Astrocyte (in vitro differentiated cells and primary cell): ENCODE measurements at regions not wholly inside any gene's neighbourhood (a gene's known extent, or its start where the extent isn't known, plus 50 kb on each side); places are given as distances from the start of the nearest gene placed in this dataset.
A peak's percentile ranks its signal among the peaks of the same experiment; 100 is the strongest.

Experiments used
- DNase-seq: peaks from one replicate; pipeline ENCODE4 v3.0.0-alpha.2; 2010; ENCODE audit warnings: low read depth
- FAIRE-seq: peaks from 2 replicates; lab custom pipeline; 2011; peaks lifted over from hg19 to GRCh38; lab: Jason Lieb, UNC
- H2AFZ ChIP-seq: 2 replicates; pipeline ENCODE4 v1.6.0; 2012; ENCODE audit warnings: low read depth, low read length, inconsistent platforms
- H3K27ac ChIP-seq: 2 replicates; pipeline ENCODE4 v1.5.1; 2011; ENCODE audit warnings: low read depth, low read length, inconsistent platforms
- H3K27me3 ChIP-seq: 2 replicates; pipeline ENCODE4 v1.6.0; 2011; ENCODE audit warnings: low read length, inconsistent platforms; ENCODE audit not compliant: insufficient read depth
- H3K36me3 ChIP-seq: 2 replicates; pipeline ENCODE4 v1.5.1; 2011; ENCODE audit warnings: low read length, inconsistent platforms; ENCODE audit not compliant: insufficient read depth
- H3K4me1 ChIP-seq: 2 replicates; pipeline ENCODE4 v1.5.1; 2011; ENCODE audit warnings: low read length, inconsistent platforms; ENCODE audit not compliant: insufficient read depth
- H3K4me2 ChIP-seq: 2 replicates; pipeline ENCODE4 v1.6.0; 2012; ENCODE audit warnings: low read length, inconsistent platforms
- H3K4me3 ChIP-seq: 2 replicates; pipeline ENCODE4 v1.5.1; 2011; ENCODE audit warnings: low read depth, mild to moderate bottlenecking, low read length, inconsistent platforms; ENCODE audit not compliant: insufficient read depth
- H3K79me2 ChIP-seq: 2 replicates; pipeline ENCODE4 v1.6.0; 2012; ENCODE audit warnings: mild to moderate bottlenecking, low read length, inconsistent platforms; ENCODE audit not compliant: insufficient read depth
- H3K9ac ChIP-seq: 2 replicates; pipeline ENCODE4 v1.6.0; 2012; ENCODE audit warnings: mild to moderate bottlenecking, low read length, inconsistent platforms
- H3K9me3 ChIP-seq: 2 replicates; pipeline ENCODE4 v1.5.1; 2012; ENCODE audit warnings: low read depth, mild to moderate bottlenecking, low read length, inconsistent platforms; ENCODE audit not compliant: insufficient read depth
- H4K20me1 ChIP-seq: 2 replicates; pipeline ENCODE4 v1.6.0; 2012; ENCODE audit warnings: low read length, inconsistent platforms; ENCODE audit not compliant: insufficient read depth
- H3K27ac Mint-ChIP-seq: one replicate; pipeline ENCODE4 v1.8.0; 2021; ENCODE audit warnings: mild to moderate bottlenecking, mixed read lengths; ENCODE audit not compliant: unreplicated experiment
- H3K27me3 Mint-ChIP-seq: one replicate; pipeline ENCODE4 v1.8.0; 2021; ENCODE audit warnings: low read depth, mixed read lengths; ENCODE audit not compliant: unreplicated experiment
- H3K36me3 Mint-ChIP-seq: one replicate; pipeline ENCODE4 v1.8.0; 2021; ENCODE audit warnings: low read depth, mixed read lengths; ENCODE audit not compliant: unreplicated experiment
- H3K4me1 Mint-ChIP-seq: one replicate; pipeline ENCODE4 v1.8.0; 2021; ENCODE audit warnings: low read depth, mixed read lengths; ENCODE audit not compliant: unreplicated experiment
- H3K4me3 Mint-ChIP-seq: one replicate; pipeline ENCODE4 v1.8.0; 2021; ENCODE audit warnings: mild to moderate bottlenecking, moderate library complexity, mixed read lengths; ENCODE audit not compliant: unreplicated experiment
- H3K9me3 Mint-ChIP-seq: one replicate; pipeline ENCODE4 v1.8.0; 2021; ENCODE audit warnings: mild to moderate bottlenecking, mixed read lengths; ENCODE audit not compliant: unreplicated experiment
- EZH2 ChIP-seq: IDR thresholded peaks from 2 replicates; pipeline ENCODE4 v1.6.1; 2012; ENCODE audit warnings: mild to moderate bottlenecking, low read length, inconsistent platforms; ENCODE audit not compliant: insufficient read depth
- TF ChIP-seq, protein P1 (sequence below): IDR thresholded peaks from 2 replicates; pipeline ENCODE4 v1.5.1; 2011; ENCODE audit warnings: low read depth, mild to moderate bottlenecking, inconsistent platforms, low read length, moderate library complexity; ENCODE audit not compliant: insufficient read depth

DNA sequence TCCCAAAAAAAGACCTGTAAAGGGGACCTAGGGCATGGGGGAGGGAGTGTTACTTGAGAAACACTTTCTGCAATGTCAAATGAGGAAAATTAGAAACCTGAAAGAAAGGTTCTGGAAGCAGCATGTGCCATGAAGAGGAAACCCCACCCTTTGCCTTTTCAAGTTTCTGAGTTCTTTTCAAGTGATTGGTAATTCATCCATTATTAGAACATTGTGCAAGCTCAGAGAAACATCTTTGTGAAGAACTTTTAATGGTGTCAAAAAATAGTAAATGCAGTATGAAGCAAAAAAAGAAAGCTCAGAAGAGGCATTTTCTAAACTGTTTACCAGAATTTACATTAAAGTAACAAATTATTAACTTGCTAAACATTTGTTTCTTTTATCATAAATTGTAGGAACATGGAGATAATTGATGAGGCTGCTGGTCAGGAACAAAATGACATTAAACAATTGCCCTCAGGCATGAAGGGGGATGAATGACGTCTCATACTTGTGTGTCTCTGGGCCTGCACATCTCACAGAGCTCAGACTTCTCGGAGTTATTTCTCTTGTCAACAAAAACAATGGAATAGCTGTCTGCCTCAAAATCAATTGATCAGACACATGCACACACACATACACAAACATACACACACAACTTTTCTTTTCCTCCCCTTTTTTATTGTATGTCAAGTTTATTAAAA is 1946.0 kb upstream of the CDH6 start:
- FAIRE-seq (no peak), DNase-seq (no peak)
- Histone ChIP-seq H3K4me3 (no peak overlapping the region), H3K79me2 (no peaks in the 10 kb centered on the region), H4K20me1 (no peaks in the 10 kb centered on the region), H3K27me3 (no peaks in the 10 kb centered on the region), H2AFZ (no peak overlapping the region), H3K9ac (no peak overlapping the region), H3K27ac (no peak overlapping the region), H3K4me2 (no peak overlapping the region), H3K9me3 (no peaks in the 10 kb centered on the region), H3K36me3 (no peaks in the 10 kb centered on the region), H3K4me1 (no peaks in the 10 kb centered on the region)
- H3K9me3 Mint-ChIP-seq: no peaks in the 10 kb centered on the region
- H3K27ac Mint-ChIP-seq: no peak overlapping the region
- no peaks in the 10 kb centered on the region for H3K27me3 Mint-ChIP-seq
- peaks cover 2% of the 10 kb centered on the region for H3K4me1 Mint-ChIP-seq
- no peak for TF ChIP-seq EZH2
- TF ChIP-seq, protein P1, sequence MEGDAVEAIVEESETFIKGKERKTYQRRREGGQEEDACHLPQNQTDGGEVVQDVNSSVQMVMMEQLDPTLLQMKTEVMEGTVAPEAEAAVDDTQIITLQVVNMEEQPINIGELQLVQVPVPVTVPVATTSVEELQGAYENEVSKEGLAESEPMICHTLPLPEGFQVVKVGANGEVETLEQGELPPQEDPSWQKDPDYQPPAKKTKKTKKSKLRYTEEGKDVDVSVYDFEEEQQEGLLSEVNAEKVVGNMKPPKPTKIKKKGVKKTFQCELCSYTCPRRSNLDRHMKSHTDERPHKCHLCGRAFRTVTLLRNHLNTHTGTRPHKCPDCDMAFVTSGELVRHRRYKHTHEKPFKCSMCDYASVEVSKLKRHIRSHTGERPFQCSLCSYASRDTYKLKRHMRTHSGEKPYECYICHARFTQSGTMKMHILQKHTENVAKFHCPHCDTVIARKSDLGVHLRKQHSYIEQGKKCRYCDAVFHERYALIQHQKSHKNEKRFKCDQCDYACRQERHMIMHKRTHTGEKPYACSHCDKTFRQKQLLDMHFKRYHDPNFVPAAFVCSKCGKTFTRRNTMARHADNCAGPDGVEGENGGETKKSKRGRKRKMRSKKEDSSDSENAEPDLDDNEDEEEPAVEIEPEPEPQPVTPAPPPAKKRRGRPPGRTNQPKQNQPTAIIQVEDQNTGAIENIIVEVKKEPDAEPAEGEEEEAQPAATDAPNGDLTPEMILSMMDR: no peak
- no peak overlapping the region for H3K4me3 Mint-ChIP-seq
- no peaks in the 10 kb centered on the region for H3K36me3 Mint-ChIP-seq

DNA sequence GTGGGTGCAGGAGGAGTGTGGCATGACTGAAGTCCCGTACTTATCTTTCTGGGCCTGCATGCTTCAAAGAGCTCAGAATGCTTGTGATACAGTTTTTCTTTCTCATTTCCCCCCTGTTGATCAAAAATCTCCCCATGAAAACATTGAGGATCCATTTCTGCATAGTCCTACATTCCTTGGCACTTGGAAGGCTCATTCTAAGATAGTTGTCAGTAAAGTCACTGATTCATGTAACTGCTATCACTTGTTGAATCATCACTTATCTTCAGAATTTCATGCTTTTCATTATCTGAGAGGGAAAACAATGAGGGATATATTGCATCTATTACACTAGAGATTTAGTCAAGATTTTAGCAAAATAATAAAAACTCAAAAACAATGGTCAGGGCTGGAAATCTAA is 1953.1 kb upstream of the CDH6 start:
- Histone ChIP-seq H3K27me3 (no peaks in the 10 kb centered on the region), H3K9ac (no peak overlapping the region), H3K4me1 (no peaks in the 10 kb centered on the region), H3K4me3 (no peak overlapping the region), H3K36me3 (no peaks in the 10 kb centered on the region), H2AFZ (no peak overlapping the region), H3K27ac (no peak overlapping the region), H3K9me3 (no peaks in the 10 kb centered on the region), H3K4me2 (no peak overlapping the region), H4K20me1 (no peaks in the 10 kb centered on the region), H3K79me2 (no peaks in the 10 kb centered on the region)
- TF ChIP-seq EZH2: no peak
- TF ChIP-seq, protein P1: no peak
- no peak overlapping the region for H3K4me3 Mint-ChIP-seq
- H3K9me3 Mint-ChIP-seq: no peaks in the 10 kb centered on the region
- no peaks in the 10 kb centered on the region for H3K4me1 Mint-ChIP-seq
- FAIRE-seq: no peak
- no peak for DNase-seq
- peak overlapping the region; percentile 44 for H3K27ac Mint-ChIP-seq
- no peaks in the 10 kb centered on the region for H3K36me3 Mint-ChIP-seq
- no peaks in the 10 kb centered on the region for H3K27me3 Mint-ChIP-seq

DNA sequence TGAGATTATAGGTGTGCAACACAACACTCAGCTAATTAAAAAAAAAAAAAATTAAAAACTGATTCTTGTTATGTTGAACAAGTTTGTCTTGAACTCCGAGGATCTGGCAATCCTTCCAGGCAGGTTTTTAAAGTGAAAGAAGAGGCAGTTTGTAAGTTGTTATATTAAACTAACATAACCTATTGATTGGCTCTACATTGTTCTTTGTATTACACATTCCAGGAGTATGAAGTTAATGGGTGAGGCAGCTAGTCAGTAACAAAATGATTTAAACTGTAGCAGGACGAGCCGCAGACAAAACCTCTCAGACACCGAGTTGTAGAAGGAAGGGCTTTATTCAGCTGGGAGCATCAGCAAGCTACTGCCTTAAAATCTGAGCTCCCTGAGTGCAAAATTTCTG is 1953.9 kb upstream of the CDH6 start:
- FAIRE-seq: no peak
- H3K27me3 Mint-ChIP-seq: no peaks in the 10 kb centered on the region
- H3K9ac ChIP-seq: no peak overlapping the region
- TF ChIP-seq EZH2: no peak
- TF ChIP-seq, protein P1: no peak
- no peak overlapping the region for H3K27ac Mint-ChIP-seq
- no peaks in the 10 kb centered on the region for H3K36me3 ChIP-seq
- no peaks in the 10 kb centered on the region for H3K9me3 Mint-ChIP-seq
- H3K4me3 Mint-ChIP-seq: no peak overlapping the region
- H4K20me1 ChIP-seq: no peaks in the 10 kb centered on the region
- H3K27ac ChIP-seq: no peak overlapping the region
- no peaks in the 10 kb centered on the region for H3K36me3 Mint-ChIP-seq
- H3K27me3 ChIP-seq: no peaks in the 10 kb centered on the region
- no peaks in the 10 kb centered on the region for H3K79me2 ChIP-seq
- no peaks in the 10 kb centered on the region for H3K9me3 ChIP-seq
- no peaks in the 10 kb centered on the region for H3K4me1 ChIP-seq
- H3K4me3 ChIP-seq: no peak overlapping the region
- no peak for DNase-seq
- H3K4me1 Mint-ChIP-seq: no peaks in the 10 kb centered on the region
- H2AFZ ChIP-seq: no peak overlapping the region
- H3K4me2 ChIP-seq: no peak overlapping the region
